ENCODE measurements at regions not wholly inside any gene's neighbourhood (a gene's known extent, or its start where the extent isn't known, plus 50 kb on each side); places are given as distances from the start of the nearest gene placed in this dataset.

DNA sequence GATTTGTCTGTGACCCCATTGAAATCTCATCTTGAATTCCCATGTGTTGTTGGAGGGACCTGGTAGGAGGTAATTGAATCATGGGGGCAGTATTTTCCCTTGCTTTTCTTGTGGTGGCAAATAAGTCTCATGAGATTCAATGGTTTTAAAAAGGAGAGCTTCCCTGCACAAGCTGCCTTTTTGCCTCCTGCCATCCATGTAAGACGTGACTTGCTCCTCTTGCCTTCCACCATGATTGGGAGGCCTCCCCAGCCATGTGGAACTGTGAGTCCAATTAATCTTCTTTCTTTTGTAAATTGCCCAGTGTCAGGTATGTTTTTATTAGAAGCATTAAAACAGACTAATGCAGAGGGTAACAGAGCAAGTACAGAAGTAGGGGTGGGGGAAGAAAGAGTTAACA is 1097.0 kb upstream of the ADGRB3 start:
- ATAC-seq (no peak), FAIRE-seq (no peak), DNase-seq (ENCODE audit: low read depth, low spot score) (no peak)
- TF ChIP-seq ZNF207 (IDR thresholded peaks at IDR 0.05; ENCODE audit: borderline replicate concordance) (no peak), KAT2A (conservative IDR thresholded peaks at IDR 0.05; ENCODE audit: control insufficient read depth, low read depth, low read length) (no peak), ZBED1 (IDR thresholded peaks at IDR 0.05; ENCODE audit: borderline replicate concordance) (no peak), ZBTB33 (IDR thresholded peaks at IDR 0.05) (no peak)
- Histone ChIP-seq H3K27me3 (replicated peaks in 1 of 2; ENCODE audit: control insufficient read depth in 2 of 2, insufficient read depth in 2 of 2, low read length in 1 of 2) (no peaks in the 10 kb centered on the region), H3K4me3 (no peak overlapping the region), H3K9ac (ENCODE audit: control insufficient read depth, insufficient read depth, low read length) (no peak overlapping the region), H3K4me1 (ENCODE audit: control insufficient read depth, insufficient read depth, low read length) (no peaks in the 10 kb centered on the region), H3K27ac (ENCODE audit: control insufficient read depth, insufficient read depth) (no peak overlapping the region), H3K9me3 (replicated peaks; ENCODE audit: control insufficient read depth, insufficient read depth, low read length) (no peaks in the 10 kb centered on the region), H4K20me1 (ENCODE audit: control insufficient read depth, insufficient read depth) (no peaks in the 10 kb centered on the region), H2AFZ (ENCODE audit: control insufficient read depth, low read depth, low read length) (no peak overlapping the region), H3K4me2 (ENCODE audit: control insufficient read depth, insufficient read depth) (no peak overlapping the region), H3K79me2 (ENCODE audit: control insufficient read depth, insufficient read depth, low read length) (no peaks in the 10 kb centered on the region), H3K36me3 (ENCODE audit: control insufficient read depth in 2 of 2, insufficient read depth in 2 of 2, low read length in 1 of 2) (no peaks in the 10 kb centered on the region)
- SMC1A ChIA-PET (ENCODE audit: uncharacterized antibody, unreplicated experiment), result no interaction called here
- in situ Hi-C loops (cut with MboI), result no loop called here
- no TSS peak for BruUV-seq (replicated peaks)
- RAD21 ChIA-PET (ENCODE audit: unreplicated experiment), result no interaction called here
- CTCF ChIA-PET, result no interaction called here
- POLR2A ChIA-PET, result no interaction called here
- intact Hi-C loops (cut with micrococcal nuclease; ENCODE audit: unreplicated experiment), result no loop called here
- 8% methylated on average over 1 of the region's 1 CpG for WGBS (ENCODE audit: insufficient coverage, insufficient replicate concordance, low lambda C conversion rate, missing lambda C conversion rate)

DNA sequence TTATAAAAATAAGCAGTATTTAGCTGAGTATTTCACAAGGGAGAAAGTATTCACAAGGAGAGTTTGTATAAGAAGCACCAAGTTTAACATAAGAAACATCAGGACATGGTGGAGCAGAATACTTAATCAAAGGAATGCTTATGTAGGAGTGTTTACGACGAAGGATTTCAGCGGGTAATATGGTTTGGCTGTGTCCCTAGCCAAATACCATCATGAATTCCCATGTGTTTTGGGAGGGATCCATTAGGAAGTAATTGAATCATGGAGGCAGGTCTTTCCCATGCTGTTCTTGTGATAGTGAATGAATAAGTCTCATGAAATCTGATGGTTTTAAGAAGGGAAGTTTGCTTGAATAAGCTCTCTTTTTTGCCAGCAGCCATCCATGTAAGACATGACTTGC is 1099.1 kb upstream of the ADGRB3 start:
- H3K4me2 ChIP-seq (ENCODE audit: control insufficient read depth, insufficient read depth), result no peak overlapping the region
- H3K27ac ChIP-seq (ENCODE audit: control insufficient read depth, insufficient read depth), result no peak overlapping the region
- FAIRE-seq (no peak), DNase-seq (ENCODE audit: low read depth, low spot score) (no peak), ATAC-seq (no peak)
- H3K9me3 ChIP-seq (replicated peaks; ENCODE audit: control insufficient read depth, insufficient read depth, low read length), result no peaks in the 10 kb centered on the region
- RAD21 ChIA-PET (ENCODE audit: unreplicated experiment), result no interaction called here
- H3K9ac ChIP-seq (ENCODE audit: control insufficient read depth, insufficient read depth, low read length), result no peak overlapping the region
- no peak overlapping the region for H2AFZ ChIP-seq (ENCODE audit: control insufficient read depth, low read depth, low read length)
- in situ Hi-C loops (cut with MboI) (no loop called here), intact Hi-C loops (cut with micrococcal nuclease; ENCODE audit: unreplicated experiment) (no loop called here)
- H3K4me1 ChIP-seq (ENCODE audit: control insufficient read depth, insufficient read depth, low read length), result no peaks in the 10 kb centered on the region
- H3K4me3 ChIP-seq, result no peak overlapping the region
- H3K27me3 ChIP-seq (replicated peaks in 1 of 2; ENCODE audit: control insufficient read depth in 2 of 2, insufficient read depth in 2 of 2, low read length in 1 of 2), result no peaks in the 10 kb centered on the region
- H3K79me2 ChIP-seq (ENCODE audit: control insufficient read depth, insufficient read depth, low read length), result no peaks in the 10 kb centered on the region
- CTCF ChIA-PET, result no interaction called here
- 25% methylated on average over 3 of the region's 3 CpGs for WGBS (ENCODE audit: insufficient coverage, insufficient replicate concordance, low lambda C conversion rate, missing lambda C conversion rate)
- H4K20me1 ChIP-seq (ENCODE audit: control insufficient read depth, insufficient read depth), result no peaks in the 10 kb centered on the region
- H3K36me3 ChIP-seq (ENCODE audit: control insufficient read depth in 2 of 2, insufficient read depth in 2 of 2, low read length in 1 of 2), result no peaks in the 10 kb centered on the region
- BruUV-seq (replicated peaks), result no TSS peak
- POLR2A ChIA-PET, result no interaction called here
- SMC1A ChIA-PET (ENCODE audit: uncharacterized antibody, unreplicated experiment), result interaction anchor here (0.6 kb wide), 1 partner anchor 126 kb away, joined by 3 read pairs; no protein-coding TSS in a partner anchor
- TF ChIP-seq, protein P1, sequence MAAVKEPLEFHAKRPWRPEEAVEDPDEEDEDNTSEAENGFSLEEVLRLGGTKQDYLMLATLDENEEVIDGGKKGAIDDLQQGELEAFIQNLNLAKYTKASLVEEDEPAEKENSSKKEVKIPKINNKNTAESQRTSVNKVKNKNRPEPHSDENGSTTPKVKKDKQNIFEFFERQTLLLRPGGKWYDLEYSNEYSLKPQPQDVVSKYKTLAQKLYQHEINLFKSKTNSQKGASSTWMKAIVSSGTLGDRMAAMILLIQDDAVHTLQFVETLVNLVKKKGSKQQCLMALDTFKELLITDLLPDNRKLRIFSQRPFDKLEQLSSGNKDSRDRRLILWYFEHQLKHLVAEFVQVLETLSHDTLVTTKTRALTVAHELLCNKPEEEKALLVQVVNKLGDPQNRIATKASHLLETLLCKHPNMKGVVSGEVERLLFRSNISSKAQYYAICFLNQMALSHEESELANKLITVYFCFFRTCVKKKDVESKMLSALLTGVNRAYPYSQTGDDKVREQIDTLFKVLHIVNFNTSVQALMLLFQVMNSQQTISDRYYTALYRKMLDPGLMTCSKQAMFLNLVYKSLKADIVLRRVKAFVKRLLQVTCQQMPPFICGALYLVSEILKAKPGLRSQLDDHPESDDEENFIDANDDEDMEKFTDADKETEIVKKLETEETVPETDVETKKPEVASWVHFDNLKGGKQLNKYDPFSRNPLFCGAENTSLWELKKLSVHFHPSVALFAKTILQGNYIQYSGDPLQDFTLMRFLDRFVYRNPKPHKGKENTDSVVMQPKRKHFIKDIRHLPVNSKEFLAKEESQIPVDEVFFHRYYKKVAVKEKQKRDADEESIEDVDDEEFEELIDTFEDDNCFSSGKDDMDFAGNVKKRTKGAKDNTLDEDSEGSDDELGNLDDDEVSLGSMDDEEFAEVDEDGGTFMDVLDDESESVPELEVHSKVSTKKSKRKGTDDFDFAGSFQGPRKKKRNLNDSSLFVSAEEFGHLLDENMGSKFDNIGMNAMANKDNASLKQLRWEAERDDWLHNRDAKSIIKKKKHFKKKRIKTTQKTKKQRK (IDR thresholded peaks at IDR 0.05; ENCODE audit: low read depth, low read length), result no peak
- TF ChIP-seq KLF5 (IDR thresholded peaks at IDR 0.05; ENCODE audit: partially characterized antibody), result no peak
- no peak for TF ChIP-seq NR2F1 (conservative IDR thresholded peaks at IDR 0.05)
- no peak for TF ChIP-seq SMC3 (IDR thresholded peaks at IDR 0.05; ENCODE audit: borderline replicate concordance, low read length)
- no peak for TF ChIP-seq STAT1 (conservative IDR thresholded peaks at IDR 0.05)
- TF ChIP-seq EED (IDR thresholded peaks at IDR 0.05; ENCODE audit: low read depth), result no peak
- TF ChIP-seq, protein P2, sequence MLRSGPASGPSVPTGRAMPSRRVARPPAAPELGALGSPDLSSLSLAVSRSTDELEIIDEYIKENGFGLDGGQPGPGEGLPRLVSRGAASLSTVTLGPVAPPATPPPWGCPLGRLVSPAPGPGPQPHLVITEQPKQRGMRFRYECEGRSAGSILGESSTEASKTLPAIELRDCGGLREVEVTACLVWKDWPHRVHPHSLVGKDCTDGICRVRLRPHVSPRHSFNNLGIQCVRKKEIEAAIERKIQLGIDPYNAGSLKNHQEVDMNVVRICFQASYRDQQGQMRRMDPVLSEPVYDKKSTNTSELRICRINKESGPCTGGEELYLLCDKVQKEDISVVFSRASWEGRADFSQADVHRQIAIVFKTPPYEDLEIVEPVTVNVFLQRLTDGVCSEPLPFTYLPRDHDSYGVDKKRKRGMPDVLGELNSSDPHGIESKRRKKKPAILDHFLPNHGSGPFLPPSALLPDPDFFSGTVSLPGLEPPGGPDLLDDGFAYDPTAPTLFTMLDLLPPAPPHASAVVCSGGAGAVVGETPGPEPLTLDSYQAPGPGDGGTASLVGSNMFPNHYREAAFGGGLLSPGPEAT (IDR thresholded peaks at IDR 0.05; ENCODE audit: low read depth), result no peak
- no peak for TF ChIP-seq NFXL1 (IDR thresholded peaks at IDR 0.05; ENCODE audit: borderline replicate concordance)
- no peak for TF ChIP-seq RCOR1 (conservative IDR thresholded peaks at IDR 0.05; ENCODE audit: low read depth, low read length)
